Activated CD8-positive, alpha-beta T cell treated with anti-CD3 and anti-CD28 coated beads for 36 hours (primary cell): ENCODE measurements at regions not wholly inside any gene's neighbourhood (a gene's known extent, or its start where the extent isn't known, plus 50 kb on each side); places are given as distances from the start of the nearest gene placed in this dataset.

Experiments used
- ATAC-seq: fragments of 200-7000 bp; cut with Tn5 transposase; one replicate; pipeline ENCODE4 v1.10.0; 2021; ENCODE audit warnings: mild to moderate bottlenecking, moderate library complexity
- CTCF ChIA-PET: fragments of 350-600 bp; sonication (Branson Sonifier 250); formaldehyde crosslinking; loops from one replicate; lab custom pipeline; 2021; ENCODE audit warnings: antibody characterized with exemption; lab: Charles Lee
- POLR2A ChIA-PET: fragments of 350-600 bp; sonication (Branson Sonifier 250); formaldehyde crosslinking; loops from one replicate; lab custom pipeline; 2021; ENCODE audit warnings: antibody characterized with exemption; lab: Charles Lee
- DNase-seq: peaks from one replicate; pipeline ENCODE4 v3.0.0-alpha.2; 2020
- H3K27ac Mint-ChIP-seq: one replicate; pipeline ENCODE4 v1.8.0; 2021; ENCODE audit warnings: mild to moderate bottlenecking, mixed read lengths
- H3K27me3 Mint-ChIP-seq: one replicate; pipeline ENCODE4 v1.8.0; 2021; ENCODE audit warnings: mixed read lengths
- H3K36me3 Mint-ChIP-seq: one replicate; pipeline ENCODE4 v1.8.0; 2021; ENCODE audit warnings: low read depth, mixed read lengths
- H3K4me1 Mint-ChIP-seq: one replicate; pipeline ENCODE4 v1.8.0; 2021; ENCODE audit warnings: low read depth, mixed read lengths
- H3K4me3 Mint-ChIP-seq: one replicate; pipeline ENCODE4 v1.8.0; 2021; ENCODE audit warnings: mild to moderate bottlenecking, moderate library complexity, mixed read lengths
- H3K9me3 Mint-ChIP-seq: one replicate; pipeline ENCODE4 v1.8.0; 2021; ENCODE audit warnings: mixed read lengths
- CTCF ChIP-seq: fragments of 200-600 bp; IDR thresholded peaks from one replicate; pipeline ENCODE4 v1.8.0; 2022; ENCODE audit warnings: antibody characterized with exemption, mild to moderate bottlenecking
- intact Hi-C: fragments of 100-400 bp; cut with micrococcal nuclease; formaldehyde crosslinking; loops from one replicate; pipeline ENCODE4 v1.10.0; 2022

- ChIA-PET CTCF (no interaction called here), POLR2A (no interaction called here)
- no peak for ATAC-seq
- no peak overlapping the region for H3K4me3 Mint-ChIP-seq
- no peak for DNase-seq
- H3K27me3 Mint-ChIP-seq, result no peaks in the 10 kb centered on the region
- no peaks in the 10 kb centered on the region for H3K4me1 Mint-ChIP-seq
- H3K9me3 Mint-ChIP-seq, result peaks cover 33% of the 10 kb centered on the region
- H3K36me3 Mint-ChIP-seq, result no peaks in the 10 kb centered on the region
- intact Hi-C loops, result no loop called here
- H3K27ac Mint-ChIP-seq, result no peak overlapping the region
- no peak for TF ChIP-seq CTCF
Observed at GRCh38 chr16:25317732-25318316, 60.2 kb upstream of the ZKSCAN2 start.

- ChIA-PET POLR2A (interaction anchor here (0.6 kb wide), 1 partner anchor 161 kb away, joined by 4 read pairs; no protein-coding TSS in a partner anchor), CTCF (no interaction called here)
- TF ChIP-seq CTCF, result no peak
- Mint-ChIP-seq H3K36me3 (peaks cover 4% of the 10 kb centered on the region), H3K27me3 (no peaks in the 10 kb centered on the region), H3K27ac (no peak overlapping the region), H3K9me3 (peaks cover 35% of the 10 kb centered on the region), H3K4me1 (no peaks in the 10 kb centered on the region), H3K4me3 (no peak overlapping the region)
- no peak for ATAC-seq
- no peak for DNase-seq
- intact Hi-C loops, result no loop called here
Observed at GRCh38 chr16:25311950-25312349, 54.3 kb upstream of the ZKSCAN2 start.

- Mint-ChIP-seq H3K9me3 (peaks cover 31% of the 10 kb centered on the region), H3K4me3 (no peak overlapping the region), H3K27me3 (no peaks in the 10 kb centered on the region), H3K27ac (no peak overlapping the region), H3K36me3 (peaks cover 4% of the 10 kb centered on the region), H3K4me1 (no peaks in the 10 kb centered on the region)
- no peak for DNase-seq
- POLR2A ChIA-PET, result no interaction called here
- intact Hi-C loops, result no loop called here
- no peak for TF ChIP-seq CTCF
- no peak for ATAC-seq
- CTCF ChIA-PET, result no interaction called here
Observed at GRCh38 chr16:25311039-25311438, 53.4 kb upstream of the ZKSCAN2 start.
